GM18517 (cell line): ENCODE measurements at regions not wholly inside any gene's neighbourhood (a gene's known extent, or its start where the extent isn't known, plus 50 kb on each side); places are given as distances from the start of the nearest gene placed in this dataset.
"Not testable (repeated sequence)": the region's sequence is repeated elsewhere in the genome, so short reads cannot be mapped to it uniquely, and the experiment has no call there.

ENCODE experiments used
- ATAC-seq: cut with Tn5 transposase; IDR thresholded peaks from one replicate; pipeline ENCODE4 v1.9.1; 2021; ENCODE audit warnings: mild to moderate bottlenecking, moderate library complexity; ENCODE audit not compliant: unreplicated experiment

- ATAC-seq: not testable (repeated sequence)
These were observed 116.5 kb upstream of the SPATA31D4 start for GRCh38 chr9:81811688-81812087.

GRCh38 chr9:81814401-81814793 is 113.8 kb upstream of the SPATA31D4 start:
- ATAC-seq: peak; percentile 2

- peak; percentile 88 for ATAC-seq
These were observed 113.3 kb upstream of the SPATA31D4 start for GRCh38 chr9:81814794-81815464.

GRCh38 chr9:81815781-81816180 is 112.4 kb upstream of the SPATA31D4 start:
- ATAC-seq: no peak

- ATAC-seq: no peak
These were observed 109.1 kb upstream of the SPATA31D4 start for GRCh38 chr9:81819155-81819554.

- ATAC-seq: no peak
These were observed 108.2 kb upstream of the SPATA31D4 start for GRCh38 chr9:81819859-81820546.

- no peak for ATAC-seq
These were observed 105.8 kb upstream of the SPATA31D4 start for GRCh38 chr9:81822301-81822865.

GRCh38 chr9:81822967-81823366 is 105.3 kb upstream of the SPATA31D4 start:
- no peak for ATAC-seq

- no peak for ATAC-seq
These were observed 104.3 kb upstream of the SPATA31D4 start for GRCh38 chr9:81823672-81824554.

GRCh38 chr9:81824802-81825730 is 103.2 kb upstream of the SPATA31D4 start:
- ATAC-seq: no peak

- no peak for ATAC-seq
These were observed 102.2 kb upstream of the SPATA31D4 start for GRCh38 chr9:81825846-81826516.

GRCh38 chr9:81826517-81826906 is 101.7 kb upstream of the SPATA31D4 start:
- ATAC-seq: no peak

GRCh38 chr9:81827616-81828296 is 100.5 kb upstream of the SPATA31D4 start:
- ATAC-seq: peak; percentile 98

GRCh38 chr9:81829195-81829882 is 98.9 kb upstream of the SPATA31D4 start:
- ATAC-seq: no peak

- not testable (repeated sequence) for ATAC-seq
These were observed 97.8 kb upstream of the SPATA31D4 start for GRCh38 chr9:81830431-81830830.

- ATAC-seq: no peak
These were observed 95.5 kb upstream of the SPATA31D4 start for GRCh38 chr9:81832571-81833285.

- ATAC-seq: no peak
These were observed 94.5 kb upstream of the SPATA31D4 start for GRCh38 chr9:81833563-81834345.
